DOHH2 (cell line): ENCODE measurements at regions not wholly inside any gene's neighbourhood (a gene's known extent, or its start where the extent isn't known, plus 50 kb on each side); places are given as distances from the start of the nearest gene placed in this dataset.

Experiments
- CTCF ChIP-seq: fragments of 200-600 bp; sonication (generic); IDR thresholded peaks from one replicate; pipeline ENCODE4 v1.5.1; 2014; ENCODE audit warnings: antibody characterized with exemption, mild to moderate bottlenecking, low read depth, low read length; ENCODE audit not compliant: poor library complexity, severe bottlenecking
- EZH2phosphoT487 ChIP-seq: fragments of 200-600 bp; sonication (generic); IDR thresholded peaks from 2 replicates; pipeline ENCODE4 v1.6.1; 2017; ENCODE audit warnings: borderline replicate concordance, mild to moderate bottlenecking, antibody characterized with exemption, low read length, moderate library complexity, mixed read lengths

GRCh38 chr17:71011391-71011790, 842.1 kb downstream of the KCNJ2 start:
- TF ChIP-seq CTCF (no peak), EZH2phosphoT487 (no peak)
